HT-29 (cell line): ENCODE measurements at regions not wholly inside any gene's neighbourhood (a gene's known extent, or its start where the extent isn't known, plus 50 kb on each side); places are given as distances from the start of the nearest gene placed in this dataset.
"Not testable (repeated sequence)": the region's sequence is repeated elsewhere in the genome, so short reads cannot be mapped to it uniquely, and the experiment has no call there.

Experiments used
- DNase-seq: peaks from one replicate; pipeline ENCODE4 v3.0.0-alpha.2; 2015; ENCODE audit warnings: low spot score

DNA sequence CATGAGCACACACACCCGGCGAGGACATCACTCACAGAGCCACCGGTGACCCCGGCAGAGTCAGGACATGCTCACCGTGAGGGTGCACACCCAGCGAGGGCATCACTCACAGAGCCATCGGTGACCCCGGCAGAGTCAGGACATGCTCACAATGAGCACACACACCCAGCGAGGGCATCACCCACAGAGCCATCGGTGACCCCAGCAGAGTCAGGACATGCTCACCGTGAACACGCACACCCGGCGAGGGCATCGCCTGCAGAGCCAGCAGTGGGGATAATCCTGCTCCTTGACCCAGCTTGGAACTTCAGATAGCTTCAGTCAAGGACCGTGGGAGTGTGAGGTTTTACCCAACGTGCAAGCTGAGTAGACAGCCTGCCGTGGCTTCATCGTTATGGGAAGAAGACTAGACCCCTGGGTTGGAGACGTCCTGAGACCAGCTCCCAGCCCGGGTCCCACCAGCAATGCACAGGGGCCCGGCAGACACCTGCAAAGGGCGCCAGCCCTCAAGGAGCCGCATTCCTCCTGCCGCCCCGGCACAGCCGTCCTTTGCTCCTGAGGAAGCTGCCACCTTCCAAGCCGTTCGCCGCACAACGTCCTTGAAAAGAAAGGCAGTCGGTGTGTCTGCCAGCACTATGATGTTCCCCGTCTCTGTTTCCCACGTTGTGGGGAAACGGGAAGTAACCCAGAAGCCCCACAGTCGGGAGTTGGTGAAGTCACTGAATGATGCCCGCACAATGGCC is 192.3 kb downstream of the DLL1 start:
- no peak for DNase-seq

DNA sequence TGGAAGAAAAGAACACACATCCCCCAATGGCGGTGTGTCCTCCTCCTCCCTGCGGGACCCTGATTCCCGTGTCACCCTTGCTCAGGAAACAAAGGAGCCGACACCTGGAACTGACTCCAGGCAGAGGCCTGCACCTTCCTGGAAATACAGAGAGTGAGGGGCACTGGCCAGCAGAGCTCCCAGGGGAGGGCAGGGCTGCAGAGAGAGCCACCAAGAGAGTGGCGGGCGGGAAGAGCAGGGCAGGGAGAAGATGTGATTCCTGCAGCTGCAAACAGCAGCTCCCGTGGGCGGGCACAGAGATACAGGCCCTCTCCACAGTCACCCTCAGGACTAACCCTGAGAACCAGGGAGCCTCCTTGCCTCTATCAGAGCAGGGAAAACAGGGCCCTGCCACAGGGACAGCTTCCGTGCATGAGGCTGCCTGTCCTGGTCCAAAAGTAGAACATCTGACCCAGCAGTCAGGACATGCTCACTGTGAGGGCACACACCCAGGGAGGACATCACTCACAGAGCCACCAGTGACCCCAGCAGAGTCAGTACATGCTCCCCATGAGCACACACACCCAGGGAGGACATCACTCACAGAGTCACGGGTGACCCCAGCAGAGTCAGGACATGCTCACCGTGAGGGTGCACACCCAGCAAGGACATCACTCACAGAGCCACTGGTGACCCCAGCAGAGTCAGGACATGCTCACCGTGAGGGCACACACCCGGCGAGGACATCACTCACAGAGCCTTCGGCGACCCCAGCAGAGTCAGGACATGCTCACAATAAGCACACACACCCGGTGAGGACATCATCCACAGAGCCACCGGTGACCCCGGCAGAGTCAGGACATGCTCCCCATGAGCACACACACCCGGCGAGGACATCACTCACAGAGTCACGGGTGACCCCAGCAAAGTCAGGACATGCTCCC is 193.1 kb downstream of the DLL1 start:
- DNase-seq = no peak

DNA sequence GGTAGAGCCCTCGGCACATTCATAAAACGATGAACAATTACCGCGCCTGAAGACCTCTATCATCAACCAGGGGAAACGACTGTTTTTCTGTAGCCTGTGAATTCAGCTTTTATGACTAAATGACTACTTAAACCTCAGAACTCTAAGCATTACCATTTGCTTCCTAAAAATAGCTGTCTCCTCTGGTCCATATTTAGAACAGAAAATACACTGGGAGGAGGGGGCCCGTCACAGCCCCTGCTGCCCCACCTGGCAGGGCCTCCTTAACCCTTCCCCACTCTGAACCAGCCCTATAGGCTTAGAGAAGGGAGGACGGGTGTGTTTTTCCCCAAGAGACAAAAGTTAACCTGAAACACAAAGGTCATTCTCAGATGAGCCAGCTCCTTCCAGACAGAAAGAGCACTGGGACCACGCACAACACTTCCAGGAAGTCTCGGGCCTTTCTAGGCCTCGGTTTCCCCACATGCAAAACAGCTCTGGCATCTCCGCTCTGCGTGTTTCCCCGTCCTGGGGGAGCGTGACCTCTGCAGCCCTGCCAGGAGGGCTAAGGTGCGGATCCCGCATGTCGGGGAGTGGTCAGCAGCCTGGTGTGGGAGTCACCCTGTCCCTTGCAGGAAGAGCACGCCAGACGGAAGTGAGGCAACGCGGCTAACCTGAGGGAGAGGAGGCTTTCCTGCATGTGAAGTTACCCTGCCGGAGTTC is 193.9 kb downstream of the DLL1 start:
- no peak for DNase-seq

DNA sequence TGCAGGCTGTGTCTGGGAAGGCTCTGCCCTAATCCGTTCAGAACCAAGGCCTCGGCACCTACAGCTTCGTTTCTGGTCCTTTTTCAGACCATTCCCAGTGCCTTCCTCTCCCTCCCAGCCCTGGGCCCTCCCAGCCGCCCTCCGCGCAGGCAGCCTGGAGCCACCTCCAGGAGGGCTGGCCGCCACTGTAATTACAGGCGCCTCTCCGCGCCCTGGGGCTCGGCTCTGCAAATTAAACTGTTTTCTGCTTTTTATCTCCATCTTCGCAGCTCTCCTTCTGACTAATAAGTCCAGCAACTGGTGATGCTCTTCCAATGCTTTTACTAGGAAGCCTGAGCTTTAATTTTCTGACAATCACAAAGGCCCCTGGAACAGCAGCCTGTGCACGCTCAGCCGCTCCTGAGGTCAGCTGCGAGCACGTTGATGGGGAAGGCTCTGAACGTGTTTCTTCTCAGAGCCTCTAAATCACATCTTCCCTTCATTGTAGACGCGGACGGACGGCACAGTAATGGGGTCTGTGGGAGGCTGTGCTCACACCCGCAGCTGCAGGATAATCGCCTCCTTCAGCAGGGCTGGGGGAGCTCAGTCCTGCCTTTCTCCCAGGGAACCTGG is 194.6 kb downstream of the DLL1 start:
- DNase-seq = no peak

DNA sequence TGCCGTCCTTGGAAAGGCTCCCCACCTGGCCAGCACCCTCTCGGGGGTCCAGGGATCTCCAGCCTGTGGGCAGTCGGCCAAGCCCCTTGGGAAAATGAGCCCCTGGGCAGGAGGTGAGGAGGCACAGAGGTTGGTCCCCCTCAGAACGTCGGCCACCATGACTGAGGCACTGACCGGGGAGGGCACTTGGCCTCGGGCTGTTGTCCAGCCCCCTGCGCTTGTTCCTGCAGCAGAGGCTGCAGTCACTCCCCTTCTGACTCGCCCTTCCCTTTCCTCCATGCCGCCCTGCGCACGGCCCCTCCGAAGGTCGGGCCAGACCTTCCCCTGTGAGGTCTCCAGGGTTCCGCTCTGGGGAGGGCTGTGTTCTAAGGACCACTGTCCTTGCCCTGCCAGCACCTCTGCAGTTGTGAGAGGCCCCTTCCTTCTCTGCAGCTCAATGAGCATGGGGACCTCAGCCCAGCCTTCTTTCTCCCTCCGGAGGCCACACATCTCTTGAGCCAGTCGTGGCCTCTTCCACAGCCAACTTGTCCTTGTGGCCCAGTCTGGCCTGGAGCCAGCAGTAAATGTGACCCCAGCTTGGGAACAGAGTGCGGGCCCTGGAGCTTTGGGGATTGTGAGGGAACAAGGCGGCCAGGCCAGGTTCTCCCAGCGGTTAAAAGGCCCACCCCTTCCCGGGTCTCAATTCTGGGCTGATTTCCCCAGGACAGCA is 195.5 kb downstream of the DLL1 start:
- DNase-seq = no peak

DNA sequence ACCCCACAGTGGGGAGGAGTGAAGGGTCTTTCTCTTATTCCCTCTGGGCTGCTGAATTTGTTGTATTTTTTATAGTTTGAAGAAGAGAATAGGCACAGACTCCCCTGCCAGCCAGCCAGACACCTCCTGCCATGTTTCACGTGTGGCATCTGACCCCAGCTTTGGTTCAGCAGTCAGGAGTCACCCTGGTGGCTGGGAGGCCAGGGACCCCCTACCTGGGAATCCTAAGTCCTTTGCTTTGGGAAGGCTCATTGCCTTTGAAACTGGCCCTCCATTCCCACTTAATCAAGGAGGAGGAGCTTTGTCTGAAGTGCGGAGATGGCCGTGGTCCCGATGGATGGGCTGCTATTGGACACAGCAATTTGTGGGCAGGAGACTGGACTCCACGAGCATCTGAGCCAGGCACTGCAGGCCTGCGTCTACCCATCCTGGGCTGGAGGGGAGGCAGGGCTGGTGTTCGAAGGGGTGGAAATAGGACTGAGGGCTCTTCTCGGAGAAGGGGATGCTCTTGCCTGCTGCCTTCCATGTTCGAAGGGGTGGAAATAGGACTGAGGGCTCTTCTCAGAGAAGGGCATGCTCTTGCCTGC is 196.1 kb downstream of the DLL1 start:
- no peak for DNase-seq

DNA sequence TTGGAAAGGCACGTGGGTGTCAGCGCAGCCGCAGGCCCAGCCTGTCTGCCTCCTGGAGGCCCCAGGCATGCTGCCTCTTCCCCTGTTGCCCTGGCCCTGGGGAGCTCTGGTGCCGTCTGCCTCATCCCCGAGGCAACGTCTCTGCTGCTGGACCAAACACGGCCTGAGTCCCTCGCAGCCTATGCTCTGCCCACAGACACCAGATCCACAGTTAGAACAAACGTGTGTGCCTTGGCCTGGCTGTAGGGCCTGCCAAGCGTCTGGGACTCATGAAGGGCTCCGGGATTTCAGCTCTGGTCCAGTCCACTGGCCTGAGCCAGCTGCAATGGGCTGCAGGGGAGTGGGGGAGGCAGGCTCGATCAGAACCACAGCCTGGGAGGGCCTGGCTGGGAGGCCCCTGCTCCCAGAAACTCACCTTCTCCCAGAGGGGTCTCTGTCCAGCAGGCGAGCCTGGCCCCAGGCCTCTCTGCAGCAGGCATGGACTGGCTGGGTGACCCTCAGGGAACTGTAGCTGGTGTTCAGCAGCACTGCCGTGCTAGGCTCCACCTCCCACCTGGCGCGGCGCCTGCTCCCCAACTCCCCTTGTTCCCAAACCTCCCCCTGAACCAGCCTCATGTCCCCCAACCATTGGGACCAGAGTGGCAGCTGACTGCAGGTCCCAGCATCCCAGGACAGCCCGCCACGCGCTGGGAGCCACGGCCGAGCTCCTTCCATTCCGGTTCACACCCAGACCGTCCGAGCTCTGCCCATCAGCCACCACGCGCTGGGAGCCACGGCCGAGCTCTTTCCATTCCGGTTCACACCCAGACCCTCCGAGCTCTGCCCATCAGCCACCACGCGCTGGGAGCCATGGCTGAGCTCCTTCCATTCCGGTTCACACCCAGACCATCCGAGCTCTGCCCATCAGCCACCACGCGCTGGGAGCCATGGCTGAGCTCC is 197.0 kb downstream of the DLL1 start:
- DNase-seq = no peak

DNA sequence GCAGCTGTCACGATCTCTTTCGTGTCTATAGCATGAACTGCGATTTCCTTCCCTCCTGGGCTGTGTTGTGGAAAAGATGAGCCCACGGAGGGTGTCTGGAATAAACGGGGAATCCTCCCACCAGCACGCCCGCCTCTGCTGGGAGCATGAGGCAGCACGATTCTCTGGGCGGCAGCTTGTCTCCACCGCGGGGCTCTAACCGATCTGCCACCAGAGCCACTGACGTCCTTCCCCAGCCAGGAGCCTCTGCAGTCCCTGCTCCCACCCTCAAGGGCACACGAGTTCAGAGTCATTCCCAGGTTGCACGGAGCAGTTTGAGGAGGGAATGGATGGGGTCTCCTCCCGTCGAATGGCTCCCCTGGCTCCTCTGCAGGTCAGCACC is 197.6 kb downstream of the DLL1 start:
- DNase-seq = no peak

DNA sequence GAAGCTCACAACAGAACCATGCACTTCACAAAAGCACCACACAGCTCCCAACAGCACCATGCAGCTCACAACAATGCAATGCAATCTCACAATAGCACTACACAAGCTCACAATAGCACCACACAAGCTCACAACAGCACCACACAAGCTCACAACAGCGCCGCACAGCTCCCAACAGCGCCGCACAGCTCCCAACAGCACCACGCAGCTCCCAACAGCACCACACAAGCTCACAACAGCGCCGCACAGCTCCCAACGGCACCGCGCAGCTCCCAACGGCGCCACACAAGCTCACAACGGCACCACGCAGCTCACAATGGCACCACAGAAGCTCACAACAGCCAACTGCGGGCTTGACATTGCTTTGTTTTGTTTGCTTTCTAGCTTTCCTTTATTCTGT is 198.1 kb downstream of the DLL1 start:
- DNase-seq = no peak

DNA sequence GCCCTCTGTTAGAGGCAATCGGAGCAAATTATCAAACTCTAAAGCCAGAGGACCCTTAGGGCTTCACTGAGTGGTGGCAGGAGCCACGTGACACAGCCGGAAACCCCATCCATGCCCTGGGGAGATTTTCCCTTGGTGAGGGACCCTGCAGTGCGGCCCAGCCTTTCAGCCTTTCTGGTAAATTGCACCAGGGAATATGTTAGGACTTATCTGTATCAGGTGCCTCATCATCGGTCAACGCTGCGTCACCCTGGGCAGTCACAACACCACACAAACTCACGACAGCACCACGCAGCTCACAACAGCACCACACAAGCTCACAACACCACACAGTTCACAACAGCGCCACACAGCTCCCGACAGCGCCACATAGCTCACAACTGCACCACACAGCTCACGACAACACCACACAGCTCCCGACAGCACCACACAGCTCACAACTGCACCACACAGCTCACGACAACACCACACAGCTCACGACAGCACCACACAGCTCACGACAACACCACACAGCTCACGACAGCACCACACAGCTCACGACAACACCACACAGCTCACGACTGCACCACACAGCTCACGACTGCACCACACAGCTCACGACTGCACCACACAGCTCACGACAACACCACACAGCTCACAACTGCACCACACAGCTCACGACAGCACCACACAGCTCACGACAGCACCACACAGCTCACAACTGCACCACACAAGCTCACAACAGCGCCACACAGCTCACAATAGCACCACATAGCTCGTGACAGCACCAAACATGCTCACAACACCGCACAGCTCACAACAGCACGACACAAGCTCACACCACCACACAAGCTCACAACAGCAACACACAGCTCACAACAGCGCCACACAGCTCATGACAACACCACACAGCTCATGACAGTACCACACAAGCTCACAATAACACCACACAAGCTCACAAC is 199.0 kb downstream of the DLL1 start:
- no peak for DNase-seq

DNA sequence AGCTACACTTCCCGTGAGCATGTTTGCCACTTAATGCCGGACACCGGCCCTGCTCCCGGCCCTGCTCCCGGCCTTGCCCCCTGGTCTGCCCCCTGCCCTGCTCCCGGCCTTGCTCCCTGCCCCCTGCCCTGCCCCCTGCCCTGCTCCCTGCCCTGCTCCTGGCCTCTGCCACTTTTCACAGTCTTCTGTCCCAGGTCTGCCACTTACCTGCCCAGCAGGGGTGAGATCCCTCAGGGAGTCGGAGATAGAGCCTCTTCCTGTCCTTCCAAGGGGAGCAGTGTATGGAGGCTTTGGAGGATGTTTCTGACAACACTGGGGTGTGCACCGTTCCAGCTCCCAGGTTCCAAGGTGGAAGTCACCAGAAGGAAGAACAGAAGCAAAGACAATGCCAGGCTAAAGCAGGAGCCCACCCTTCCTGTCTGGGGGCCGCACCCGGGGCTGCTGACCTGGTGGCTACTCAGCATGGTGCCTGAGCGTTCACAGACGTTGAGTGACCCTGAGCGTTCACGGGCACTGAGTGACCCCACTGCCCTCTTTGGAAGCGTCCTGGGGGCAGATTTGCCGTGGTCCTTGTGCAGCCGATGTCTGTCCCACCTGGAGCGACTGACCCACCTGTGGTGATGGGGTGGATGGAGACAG is 199.8 kb downstream of the DLL1 start:
- DNase-seq = no peak

DNA sequence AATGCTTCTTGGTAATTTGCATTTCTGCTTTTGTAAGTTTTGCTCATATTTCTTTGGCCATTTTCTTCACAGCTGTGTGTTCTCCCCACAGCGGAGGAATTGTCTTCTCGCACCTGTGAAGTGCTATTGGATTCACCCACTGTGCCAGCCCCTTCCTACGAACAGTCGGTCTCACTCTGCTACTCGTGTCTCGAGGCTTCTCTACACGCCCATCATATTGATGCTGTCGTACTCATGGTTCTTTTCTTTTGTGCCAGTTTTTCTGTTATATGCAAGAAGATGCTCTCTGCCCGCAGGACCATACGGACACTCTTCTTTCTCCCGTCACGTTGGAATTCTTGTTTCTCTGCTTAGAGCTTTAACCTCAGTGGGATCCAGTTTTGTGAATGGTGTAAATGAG is 200.3 kb downstream of the DLL1 start:
- no peak for DNase-seq

DNA sequence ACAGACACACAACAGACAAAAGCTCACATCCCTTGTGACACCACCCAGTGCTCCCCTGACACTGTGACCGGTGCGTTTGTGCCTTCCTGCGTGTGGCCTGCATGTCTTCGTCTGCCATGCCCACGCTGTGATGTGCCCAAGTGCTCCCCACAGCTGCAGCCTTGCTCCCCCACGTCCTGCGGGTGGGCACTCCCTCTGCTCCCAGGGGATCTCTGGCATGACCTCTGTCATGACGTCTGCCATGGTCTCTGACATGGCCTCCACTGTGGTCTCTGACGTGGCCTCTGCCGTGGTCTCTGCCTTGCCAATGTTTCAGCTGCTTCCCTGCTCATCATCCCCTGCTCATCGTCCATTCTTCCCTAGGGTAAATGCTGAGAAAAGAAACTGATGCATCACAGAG is 200.9 kb downstream of the DLL1 start:
- DNase-seq = no peak

DNA sequence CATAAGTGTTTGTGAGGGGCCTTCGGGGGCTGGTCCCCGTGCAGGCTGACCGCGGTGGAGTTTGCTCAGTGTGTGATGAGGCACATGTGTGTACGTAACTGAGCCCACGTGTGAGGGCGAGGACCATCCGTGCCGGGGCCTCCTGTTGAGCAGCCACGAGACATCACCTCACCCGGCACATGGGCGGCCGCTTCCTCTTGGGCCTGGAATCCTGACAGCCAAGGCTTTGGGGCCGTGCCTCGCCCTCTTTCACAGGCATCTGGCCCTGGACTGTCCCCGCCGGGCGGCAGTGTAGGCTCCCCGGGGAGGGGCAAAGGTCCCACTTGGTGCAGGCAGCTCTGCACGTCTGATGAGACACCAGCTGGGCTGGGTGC is 202.3 kb downstream of the DLL1 start:
- no peak for DNase-seq

DNA sequence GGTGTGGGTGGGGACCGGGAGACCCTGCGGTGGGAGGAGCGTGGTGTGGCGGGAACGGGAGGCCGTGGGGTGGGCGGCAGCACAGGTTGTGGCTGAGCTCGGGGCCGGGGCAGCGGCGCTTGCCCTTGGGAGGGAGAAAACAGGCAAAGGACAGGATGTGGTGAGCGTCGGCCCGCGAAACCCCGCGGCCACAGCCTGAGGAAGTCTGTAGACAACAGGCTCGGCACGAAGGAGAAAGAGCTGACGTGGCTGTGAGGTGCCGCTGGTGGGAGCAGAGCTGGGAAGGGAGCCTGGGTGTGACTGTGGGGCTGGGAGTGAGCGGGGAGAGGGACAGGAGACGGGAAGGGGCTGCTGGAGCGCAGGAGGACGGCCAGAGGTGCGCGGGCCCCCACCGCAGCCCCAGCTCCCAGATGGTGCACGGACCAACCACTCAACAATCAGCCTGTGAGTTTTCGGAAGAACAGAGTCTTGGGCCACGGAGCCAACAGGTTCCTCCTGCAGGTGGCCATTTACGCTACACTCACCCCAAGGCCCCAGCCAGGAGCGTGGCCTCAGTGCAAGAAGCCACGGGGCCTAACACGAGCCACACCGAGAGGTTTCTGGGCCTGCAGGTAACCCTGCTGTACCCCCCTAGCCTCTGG is 202.8 kb downstream of the DLL1 start:
- no peak for DNase-seq

DNA sequence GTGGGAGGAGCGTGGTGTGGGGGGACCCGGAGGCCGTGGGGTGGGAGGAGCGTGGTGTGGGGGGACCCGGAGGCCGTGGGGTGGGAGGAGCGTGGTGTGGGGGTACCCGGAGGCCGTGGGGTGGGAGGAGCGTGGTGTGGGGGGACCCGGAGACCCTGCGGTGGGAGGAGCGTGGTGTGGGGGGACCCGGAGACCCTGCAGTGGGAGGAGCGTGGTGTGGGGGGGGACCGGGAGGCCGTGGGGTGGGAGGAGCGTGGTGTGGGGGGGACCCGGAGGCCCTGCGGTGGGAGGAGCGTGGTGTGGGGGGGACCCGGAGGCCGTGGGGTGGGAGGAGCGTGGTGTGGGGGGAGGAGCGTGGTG is 203.5 kb downstream of the DLL1 start:
- not testable (repeated sequence) for DNase-seq

DNA sequence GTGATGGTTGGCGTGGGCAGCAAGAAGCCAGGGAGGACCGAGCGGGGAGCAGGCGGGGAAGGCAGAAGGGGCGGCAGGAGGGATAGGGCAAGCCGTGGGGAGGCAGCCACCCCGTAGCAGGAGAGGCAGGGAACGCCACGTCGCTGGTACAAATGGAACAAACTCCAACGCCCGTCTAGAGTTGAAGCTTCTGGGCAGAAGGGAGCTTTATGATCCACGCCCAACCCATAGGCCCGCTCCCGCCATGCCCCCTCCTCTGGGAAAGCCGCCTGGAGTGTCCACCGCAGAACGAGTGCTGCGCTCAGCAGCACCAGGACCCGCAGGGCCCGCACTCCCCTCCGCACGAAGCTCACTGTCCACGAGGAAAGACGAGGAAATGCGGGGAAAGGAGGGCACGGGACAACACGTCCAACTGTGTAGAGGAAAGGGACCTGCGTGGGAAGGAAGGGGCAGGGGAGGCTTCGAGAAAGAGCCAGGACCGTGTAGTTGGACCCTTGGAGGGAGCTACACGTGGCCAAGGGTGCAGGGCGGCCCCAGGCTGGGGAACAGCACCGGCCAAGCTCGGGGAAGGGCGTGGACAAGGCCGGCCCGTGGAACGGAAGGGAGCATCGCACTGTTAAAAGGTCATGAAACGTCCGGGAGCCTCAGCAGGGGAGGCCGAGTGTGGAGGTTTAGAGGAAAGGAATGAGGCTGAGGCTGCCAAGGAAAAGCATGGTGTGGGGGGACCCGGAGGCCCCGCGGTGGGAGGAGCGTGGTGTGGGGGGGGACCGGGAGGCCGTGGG is 204.0 kb downstream of the DLL1 start:
- DNase-seq = no peak
